Lower leg skin (tissue), 4 donors: ENCODE measurements at regions not wholly inside any gene's neighbourhood (a gene's known extent, or its start where the extent isn't known, plus 50 kb on each side); places are given as distances from the start of the nearest gene placed in this dataset.
"Not testable (repeated sequence)": the region's sequence is repeated elsewhere in the genome, so short reads cannot be mapped to it uniquely, and the experiment has no call there.

ENCODE experiments used
- DNase-seq, 2 donors: peaks; one replicate each; pipeline ENCODE4 v3.0.0-alpha.2; 2019; ENCODE audit warnings: low spot score in 2 of 2
- H3K4me3 ChIP-seq: fragments of 200-600 bp; sonication (generic); 2 replicates; pipeline ENCODE4 v1.5.1; 2017; ENCODE audit warnings: mild to moderate bottlenecking, low read depth; ENCODE audit not compliant: poor library complexity, severe bottlenecking
- CTCF ChIP-seq, 3 donors: fragments of 450-650 bp; IDR thresholded peaks; one replicate each; pipeline ENCODE4 v1.5.1; 2016; ENCODE audit warnings: antibody characterized with exemption in 3 of 3, mild to moderate bottlenecking in 3 of 3, moderate library complexity in 2 of 3
- POLR2A ChIP-seq, 2 donors: fragments of 450-650 bp; IDR thresholded peaks; one replicate each; pipeline ENCODE4 v1.6.1; 2016 to 2017; ENCODE audit warnings: antibody characterized with exemption in 2 of 2, mild to moderate bottlenecking in 1 of 2, moderate library complexity in 1 of 2
- WGBS, 2 donors: methylation state at CpG; one replicate each; pipeline ENCODE4 v1.1.5; 2018; 5-methylcytosine and 5-hydroxymethylcytosine counted together
- intact Hi-C: fragments of 100-400 bp; cut with DNase I; formaldehyde crosslinking; loops from one replicate; pipeline ENCODE4 v1.15.0; 2023; ENCODE audit warnings: low total_unique reads

DNA sequence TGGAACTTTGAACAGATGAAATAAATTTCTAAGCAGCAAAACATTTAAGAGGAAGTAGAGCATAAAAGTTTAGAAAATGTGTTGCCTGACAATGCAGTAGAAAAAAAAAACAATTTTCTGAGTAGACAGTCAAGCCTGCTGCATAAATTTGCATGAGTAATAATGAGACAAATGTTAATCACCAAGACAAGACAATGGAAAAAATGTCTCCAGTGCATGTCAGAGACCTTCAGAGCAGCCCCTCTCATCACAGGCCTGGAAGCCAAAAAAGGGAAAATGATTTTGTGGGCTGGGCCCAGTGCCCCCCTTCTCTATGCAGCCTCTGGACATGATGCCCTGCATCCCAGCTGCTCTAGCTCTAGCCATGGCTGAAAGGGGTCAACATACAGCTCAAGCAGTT is 204.6 kb downstream of the COX18 start:
- no peak overlapping the region for H3K4me3 ChIP-seq
- DNase-seq, result no peak
- intact Hi-C loops, result no loop called here
- TF ChIP-seq CTCF (IDR thresholded peaks at IDR 0.05), result no peak
- no peak for TF ChIP-seq POLR2A (IDR thresholded peaks at IDR 0.05)

DNA sequence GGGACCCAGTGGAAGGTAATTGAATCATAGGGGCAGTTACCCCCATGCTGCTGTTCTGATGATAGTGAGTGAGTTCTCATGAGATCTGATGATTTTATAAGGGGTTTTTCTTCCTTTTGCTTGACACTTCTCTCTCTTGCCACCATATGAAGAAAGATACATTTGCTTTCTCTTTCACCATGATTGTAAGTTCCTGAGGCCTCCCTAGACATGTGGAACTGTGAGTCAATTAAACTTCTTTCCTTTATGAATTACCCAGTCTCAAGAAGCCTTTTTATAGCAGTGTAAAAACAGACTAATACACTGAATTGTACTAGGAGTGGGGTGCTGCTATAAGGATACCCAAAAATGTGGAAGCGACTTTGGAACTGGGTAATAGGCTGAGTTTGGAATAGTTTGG is 205.2 kb downstream of the COX18 start:
- DNase-seq, intact Hi-C loops, H3K4me3 ChIP-seq: not testable (repeated sequence)
- WGBS, 2 donors, result 79 to 90% methylated on average over 1 of the region's 1 CpG

GRCh38 chr4:72860766-72861165 is 208.8 kb downstream of the COX18 start:
- intact Hi-C loops, result no loop called here

GRCh38 chr4:72858328-72858727 is 211.2 kb downstream of the COX18 start:
- intact Hi-C loops, result no loop called here
- DNase-seq, result no peak
- H3K4me3 ChIP-seq, result no peak overlapping the region
- WGBS, 2 donors, result 73 to 80% methylated on average over 4 of the region's 4 CpGs
- no peak for TF ChIP-seq CTCF (IDR thresholded peaks at IDR 0.05)
- no peak for TF ChIP-seq POLR2A (IDR thresholded peaks at IDR 0.05)

More at GRCh38 chr4:72860766-72861165, 208.8 kb downstream of the COX18 start:
- TF ChIP-seq CTCF (IDR thresholded peaks at IDR 0.05) (no peak), POLR2A (IDR thresholded peaks at IDR 0.05) (no peak)
- no peak overlapping the region for H3K4me3 ChIP-seq
- DNase-seq, result no peak

DNA sequence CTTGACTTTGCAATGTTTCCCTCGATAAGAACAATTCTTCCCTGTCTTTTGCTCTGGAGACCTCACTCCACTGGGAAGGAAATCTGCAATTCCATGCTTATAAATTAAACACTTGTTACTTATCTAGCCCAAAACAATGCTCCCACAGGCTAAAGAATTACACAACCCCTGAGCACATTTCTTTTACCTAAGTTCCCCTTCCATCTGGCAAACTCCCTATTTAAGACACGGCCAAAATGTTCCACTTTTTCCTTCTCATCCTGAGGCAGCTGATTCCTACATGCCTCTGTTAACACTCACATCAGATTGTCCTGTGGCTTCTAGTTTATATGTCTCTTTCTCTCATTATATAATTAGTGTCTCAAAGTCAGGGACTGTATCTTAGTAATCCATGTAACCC is 211.7 kb downstream of the COX18 start:
- DNase-seq, result no peak
- H3K4me3 ChIP-seq, result no peak overlapping the region
- intact Hi-C loops, result no loop called here
- WGBS, 2 donors, result 40 to 70% methylated on average over 2 of the region's 2 CpGs
- TF ChIP-seq CTCF (IDR thresholded peaks at IDR 0.05) (no peak), POLR2A (IDR thresholded peaks at IDR 0.05) (no peak)

- no peak overlapping the region for H3K4me3 ChIP-seq
- WGBS, 2 donors, result 44 to 50% methylated on average over 1 of the region's 1 CpG
- intact Hi-C loops, result no loop called here
- no peak for DNase-seq
- TF ChIP-seq CTCF (IDR thresholded peaks at IDR 0.05) (no peak), POLR2A (IDR thresholded peaks at IDR 0.05) (no peak)
Measured at GRCh38 chr4:72857216-72857615, 212.3 kb downstream of the COX18 start.
